DOHH2 (cell line): ENCODE measurements at regions not wholly inside any gene's neighbourhood (a gene's known extent, or its start where the extent isn't known, plus 50 kb on each side); places are given as distances from the start of the nearest gene placed in this dataset.
"Not testable (repeated sequence)": the region's sequence is repeated elsewhere in the genome, so short reads cannot be mapped to it uniquely, and the experiment has no call there.

ENCODE experiments used
- H3F3A ChIP-seq: fragments of 200-600 bp; sonication (generic), shearing (Covaris generic); 2 replicates; pipeline ENCODE4 v1.6.0; 2016; ENCODE audit warnings: antibody characterized with exemption, mild to moderate bottlenecking; ENCODE audit not compliant: control insufficient read depth, insufficient read depth
- H3K27ac ChIP-seq: fragments of 200-600 bp; sonication (generic); 2 replicates; pipeline ENCODE4 v1.5.1; 2014; ENCODE audit warnings: low read depth, mild to moderate bottlenecking, low read length, moderate library complexity
- H3K27me3 ChIP-seq: fragments of 200-600 bp; sonication (generic); 2 replicates; pipeline ENCODE4 v1.6.1; 2014; ENCODE audit warnings: mild to moderate bottlenecking, low read length, mixed read lengths; ENCODE audit not compliant: control insufficient read depth
- H3K36me3 ChIP-seq: fragments of 200-600 bp; sonication (generic); 2 replicates; pipeline ENCODE4 v1.6.1; 2014; ENCODE audit warnings: mild to moderate bottlenecking, low read length, moderate library complexity, mixed read lengths; ENCODE audit not compliant: control insufficient read depth
- H3K4me1 ChIP-seq: fragments of 200-600 bp; sonication (generic); 2 replicates; pipeline ENCODE4 v1.6.1; 2014; ENCODE audit warnings: mild to moderate bottlenecking, low read length, mixed read lengths; ENCODE audit not compliant: control insufficient read depth
- H3K4me2 ChIP-seq: fragments of 200-600 bp; sonication (generic); 2 replicates; pipeline ENCODE4 v1.6.0; 2014; ENCODE audit warnings: mild to moderate bottlenecking, low read length, moderate library complexity
- H3K4me3 ChIP-seq: fragments of 200-600 bp; sonication (generic); 2 replicates; pipeline ENCODE4 v1.5.1; 2014; ENCODE audit warnings: mild to moderate bottlenecking, low read length, mixed read lengths
- H3K79me2 ChIP-seq: fragments of 200-600 bp; sonication (generic); 2 replicates; pipeline ENCODE4 v1.6.1; 2014; ENCODE audit warnings: mild to moderate bottlenecking, low read length, mixed read lengths; ENCODE audit not compliant: control insufficient read depth
- H3K9me2 ChIP-seq: fragments of 200-600 bp; sonication (generic); replicated peaks from 2 replicates; pipeline ENCODE4 v1.6.1; 2014; ENCODE audit warnings: mild to moderate bottlenecking, low read length, mixed read lengths; ENCODE audit not compliant: control insufficient read depth
- H3K9me3 ChIP-seq: fragments of 200-600 bp; sonication (generic); 2 replicates; pipeline ENCODE4 v1.6.1; 2014; ENCODE audit warnings: antibody characterized with exemption, low read length, mixed read lengths; ENCODE audit not compliant: control insufficient read depth, insufficient read depth
- H4K20me1 ChIP-seq: fragments of 200-600 bp; sonication (generic); 2 replicates; pipeline ENCODE4 v1.6.0; 2014; ENCODE audit warnings: low read depth, mild to moderate bottlenecking, antibody characterized with exemption, low read length, moderate library complexity; ENCODE audit not compliant: control insufficient read depth, insufficient read depth
- EZH2phosphoT487 ChIP-seq: fragments of 200-600 bp; sonication (generic); IDR thresholded peaks from 2 replicates; pipeline ENCODE4 v1.6.1; 2017; ENCODE audit warnings: borderline replicate concordance, mild to moderate bottlenecking, antibody characterized with exemption, low read length, moderate library complexity, mixed read lengths
- TF ChIP-seq, protein P1 (sequence below): fragments of 200-600 bp; sonication (generic); IDR thresholded peaks from one replicate; pipeline ENCODE4 v1.5.1; 2014; ENCODE audit warnings: antibody characterized with exemption, mild to moderate bottlenecking, low read depth, low read length; ENCODE audit not compliant: poor library complexity, severe bottlenecking

DNA sequence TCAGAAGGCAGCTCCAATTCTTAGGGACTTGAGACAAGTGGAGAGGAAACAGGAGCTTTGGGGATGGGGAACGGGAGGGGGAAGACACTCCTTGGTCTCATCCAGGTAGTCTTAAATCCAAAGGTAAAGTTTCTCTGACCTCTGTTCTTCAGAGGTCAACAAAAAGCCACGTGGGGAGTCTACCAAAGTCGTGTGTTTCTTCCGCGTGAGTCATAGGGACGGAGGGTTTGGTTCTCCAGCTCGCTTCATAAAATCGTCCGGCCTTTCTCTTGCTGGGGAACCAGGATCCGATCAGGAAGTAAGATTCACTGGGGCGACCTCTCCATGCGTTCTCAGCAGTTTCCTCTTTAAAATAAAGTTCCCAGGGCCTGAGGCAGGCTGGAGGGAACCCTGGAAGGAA is 275.7 kb downstream of the TCERG1L start:
- Histone ChIP-seq H3K9me2 (no peaks in the 10 kb centered on the region), H3K4me2 (no peak overlapping the region), H3K27ac (no peak overlapping the region)

GRCh38 chr10:131038056-131038455 is 273.5 kb downstream of the TCERG1L start:
- no peaks in the 10 kb centered on the region for H3K36me3 ChIP-seq
- no peaks in the 10 kb centered on the region for H3K9me2 ChIP-seq
- H3K27ac ChIP-seq: no peak overlapping the region
- no peaks in the 10 kb centered on the region for H3K79me2 ChIP-seq
- H3K27me3 ChIP-seq: no peaks in the 10 kb centered on the region
- TF ChIP-seq, protein P1, sequence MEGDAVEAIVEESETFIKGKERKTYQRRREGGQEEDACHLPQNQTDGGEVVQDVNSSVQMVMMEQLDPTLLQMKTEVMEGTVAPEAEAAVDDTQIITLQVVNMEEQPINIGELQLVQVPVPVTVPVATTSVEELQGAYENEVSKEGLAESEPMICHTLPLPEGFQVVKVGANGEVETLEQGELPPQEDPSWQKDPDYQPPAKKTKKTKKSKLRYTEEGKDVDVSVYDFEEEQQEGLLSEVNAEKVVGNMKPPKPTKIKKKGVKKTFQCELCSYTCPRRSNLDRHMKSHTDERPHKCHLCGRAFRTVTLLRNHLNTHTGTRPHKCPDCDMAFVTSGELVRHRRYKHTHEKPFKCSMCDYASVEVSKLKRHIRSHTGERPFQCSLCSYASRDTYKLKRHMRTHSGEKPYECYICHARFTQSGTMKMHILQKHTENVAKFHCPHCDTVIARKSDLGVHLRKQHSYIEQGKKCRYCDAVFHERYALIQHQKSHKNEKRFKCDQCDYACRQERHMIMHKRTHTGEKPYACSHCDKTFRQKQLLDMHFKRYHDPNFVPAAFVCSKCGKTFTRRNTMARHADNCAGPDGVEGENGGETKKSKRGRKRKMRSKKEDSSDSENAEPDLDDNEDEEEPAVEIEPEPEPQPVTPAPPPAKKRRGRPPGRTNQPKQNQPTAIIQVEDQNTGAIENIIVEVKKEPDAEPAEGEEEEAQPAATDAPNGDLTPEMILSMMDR: no peak
- TF ChIP-seq EZH2phosphoT487: no peak
- no peaks in the 10 kb centered on the region for H4K20me1 ChIP-seq
- H3K4me1 ChIP-seq: no peaks in the 10 kb centered on the region
- no peaks in the 10 kb centered on the region for H3F3A ChIP-seq
- H3K4me3 ChIP-seq: no peak overlapping the region
- H3K9me3 ChIP-seq: no peaks in the 10 kb centered on the region
- no peak overlapping the region for H3K4me2 ChIP-seq

More for the DNA sequence above, 275.7 kb downstream of the TCERG1L start:
- H4K20me1 ChIP-seq: no peaks in the 10 kb centered on the region
- no peak overlapping the region for H3K4me3 ChIP-seq
- no peak for TF ChIP-seq EZH2phosphoT487
- TF ChIP-seq, protein P1: no peak
- H3K4me1 ChIP-seq: no peaks in the 10 kb centered on the region
- H3K27me3 ChIP-seq: no peaks in the 10 kb centered on the region
- no peaks in the 10 kb centered on the region for H3K36me3 ChIP-seq
- no peaks in the 10 kb centered on the region for H3F3A ChIP-seq
- H3K79me2 ChIP-seq: no peaks in the 10 kb centered on the region
- H3K9me3 ChIP-seq: no peaks in the 10 kb centered on the region

DNA sequence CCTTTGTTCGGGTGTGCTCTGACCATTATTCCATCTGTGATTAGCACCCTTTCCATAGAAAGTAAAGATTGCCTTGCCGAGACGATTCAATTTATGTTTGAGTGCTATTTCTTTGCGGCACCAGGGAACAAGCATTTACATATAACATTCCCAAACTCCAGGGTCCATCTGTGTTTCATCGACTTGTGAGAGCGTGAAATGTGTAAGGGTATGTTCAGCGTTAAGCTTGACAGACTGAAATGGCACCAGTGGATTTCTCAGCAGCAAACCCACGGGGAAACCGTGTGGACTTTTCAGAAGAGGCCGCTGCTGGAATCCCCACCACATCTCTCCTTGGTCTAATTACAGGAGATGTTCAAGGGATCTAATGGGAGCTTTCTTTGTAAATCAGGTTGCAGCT is 270.5 kb downstream of the TCERG1L start:
- Histone ChIP-seq H3K9me2 (no peaks in the 10 kb centered on the region), H3K27me3 (no peaks in the 10 kb centered on the region), H3K4me1 (no peaks in the 10 kb centered on the region), H3K27ac (no peak overlapping the region), H3K79me2 (no peaks in the 10 kb centered on the region), H3K9me3 (no peaks in the 10 kb centered on the region), H3K4me3 (no peak overlapping the region), H4K20me1 (no peaks in the 10 kb centered on the region), H3K4me2 (no peak overlapping the region), H3F3A (no peaks in the 10 kb centered on the region), H3K36me3 (no peaks in the 10 kb centered on the region)
- TF ChIP-seq, protein P1: no peak
- no peak for TF ChIP-seq EZH2phosphoT487

DNA sequence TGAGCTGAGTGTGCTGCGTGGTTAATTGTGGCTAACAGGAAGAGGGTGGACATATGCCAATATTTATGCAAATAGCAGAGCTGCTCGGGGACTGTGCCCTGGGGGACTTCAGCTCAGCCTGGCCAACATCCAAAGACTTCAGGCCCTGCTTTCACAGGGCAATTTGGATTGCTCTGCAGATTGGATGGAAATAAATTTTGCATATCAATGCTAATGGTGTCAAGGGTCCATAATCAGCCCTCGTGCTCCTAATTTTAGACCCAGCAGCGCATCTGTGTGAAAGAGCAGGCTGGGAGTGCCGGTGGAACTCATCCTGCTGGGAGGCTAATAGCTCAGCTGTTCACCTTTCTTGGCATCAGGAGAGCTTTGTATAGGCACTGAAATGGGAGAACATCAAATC is 270.1 kb downstream of the TCERG1L start:
- TF ChIP-seq, protein P1: no peak
- no peak for TF ChIP-seq EZH2phosphoT487
- no peak overlapping the region for H3K4me2 ChIP-seq
- H3K4me3 ChIP-seq: no peak overlapping the region

GRCh38 chr10:131042015-131042414 is 269.5 kb downstream of the TCERG1L start:
- H3K4me3 ChIP-seq, H3K9me2 ChIP-seq, H3K4me1 ChIP-seq, H4K20me1 ChIP-seq, H3K27me3 ChIP-seq, H3K4me2 ChIP-seq, H3K27ac ChIP-seq, H3F3A ChIP-seq, H3K79me2 ChIP-seq, H3K36me3 ChIP-seq, H3K9me3 ChIP-seq: not testable (repeated sequence)

More for the DNA sequence above, 270.1 kb downstream of the TCERG1L start:
- H3K9me3 ChIP-seq: no peaks in the 10 kb centered on the region
- no peaks in the 10 kb centered on the region for H3F3A ChIP-seq
- no peaks in the 10 kb centered on the region for H3K79me2 ChIP-seq
- no peaks in the 10 kb centered on the region for H3K27me3 ChIP-seq
- H3K27ac ChIP-seq: no peak overlapping the region
- no peaks in the 10 kb centered on the region for H3K9me2 ChIP-seq
- H4K20me1 ChIP-seq: no peaks in the 10 kb centered on the region
- H3K36me3 ChIP-seq: no peaks in the 10 kb centered on the region
- H3K4me1 ChIP-seq: no peaks in the 10 kb centered on the region
